ENCODE measurements at regions not wholly inside any gene's neighbourhood (a gene's known extent, or its start where the extent isn't known, plus 50 kb on each side); places are given as distances from the start of the nearest gene placed in this dataset.

DNA sequence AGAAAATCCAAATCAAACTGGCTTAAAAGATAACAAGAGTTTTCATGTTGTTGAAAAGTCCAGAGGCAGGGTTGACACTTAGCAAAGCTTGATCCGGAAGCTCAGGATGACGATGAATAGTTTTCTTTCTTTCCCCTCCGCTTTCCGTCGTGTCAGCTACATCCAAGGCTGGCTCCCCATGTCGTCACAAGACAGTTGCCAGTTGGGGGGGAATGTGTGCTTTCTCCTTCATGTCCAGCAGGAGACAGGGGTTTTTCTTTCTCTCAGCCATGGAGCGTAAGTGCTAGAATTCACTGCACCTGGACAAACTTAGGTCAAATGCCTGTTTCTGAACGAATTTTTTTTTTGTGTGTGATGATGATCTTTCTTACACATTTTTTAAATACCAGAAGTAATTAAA is 273.8 kb upstream of the RGMA start:
- dilution Hi-C loops (cut with HindIII; ENCODE audit: low sequenced_read_pairs, unreplicated experiment): no loop called here
- in situ Hi-C loops (cut with MboI; ENCODE audit: low sequenced_read_pairs): no loop called here
- ATAC-seq (ENCODE audit: low read depth): no peak

More for the DNA sequence above, 273.8 kb upstream of the RGMA start:
- Histone ChIP-seq H2AFZ (replicated peaks; ENCODE audit: low read length, poor library complexity) (no peak overlapping the region), H3K4me2 (ENCODE audit: low read depth, low read length) (no peak overlapping the region), H3K4me3 (ENCODE audit: insufficient read depth, low read depth, low read length) (no peak overlapping the region), H3K4me1 (ENCODE audit: control insufficient read depth, insufficient read depth, low read length) (no peaks in the 10 kb centered on the region), H3K14ac (replicated peaks; ENCODE audit: low read depth, low read length) (no peak overlapping the region), H4K5ac (ENCODE audit: low read depth, low read length) (no peak overlapping the region), H3K56ac (ENCODE audit: extremely low read depth, insufficient read depth, low read length) (no peak overlapping the region), H2AK5ac (ENCODE audit: low read depth, low read length) (no peak overlapping the region), H2BK20ac (ENCODE audit: low read depth, low read length) (no peak overlapping the region), H3K27me3 (ENCODE audit: control insufficient read depth, insufficient read depth, low read length) (no peaks in the 10 kb centered on the region), H3K36me3 (ENCODE audit: control insufficient read depth, insufficient read depth, low read length) (no peaks in the 10 kb centered on the region), H4K8ac (ENCODE audit: low read depth in 2 of 2, low read length in 2 of 2) (no peak overlapping the region), H2AK9ac (replicated peaks; ENCODE audit: low read depth, low read length, poor library complexity) (no peak overlapping the region), H2BK5ac (ENCODE audit: low read depth, low read length, poor library complexity, severe bottlenecking) (no peak overlapping the region), H4K20me1 (ENCODE audit: insufficient read depth, low read length) (no peaks in the 10 kb centered on the region), H3K18ac (ENCODE audit: low read depth, low read length) (no peak overlapping the region), H3K9me3 (ENCODE audit: control insufficient read depth, insufficient read depth, low read length) (peaks cover 40% of the 10 kb centered on the region), H3K27ac (ENCODE audit: insufficient read depth, low read length) (no peak overlapping the region), H2BK120ac (ENCODE audit: low read depth, low read length) (no peak overlapping the region), H3K4ac (ENCODE audit: low read depth, low read length) (no peak overlapping the region), H3K79me1 (ENCODE audit: low read depth in 1 of 2, low read length in 2 of 2) (no peaks in the 10 kb centered on the region), H2BK15ac (ENCODE audit: low read depth, low read length) (no peak overlapping the region), H3K9ac (ENCODE audit: low read depth, low read length) (no peak overlapping the region), H3K9me1 (ENCODE audit: insufficient read depth, low read length) (no peaks in the 10 kb centered on the region), H4K91ac (ENCODE audit: insufficient read depth, low read depth, low read length) (no peak overlapping the region), H3K23ac (ENCODE audit: low read depth, low read length) (no peak overlapping the region)
- TF ChIP-seq RFX5 (IDR thresholded peaks at IDR 0.05; ENCODE audit: low read depth, low read length) (no peak), RAD21 (IDR thresholded peaks at IDR 0.05; ENCODE audit: low read length) (no peak), CHD1 (IDR thresholded peaks at IDR 0.05; ENCODE audit: low read depth, low read length) (no peak), POLR2A (IDR thresholded peaks at IDR 0.05; ENCODE audit: low read depth, low read length) (no peak), RCOR1 (IDR thresholded peaks at IDR 0.05; ENCODE audit: insufficient replicate concordance, low read length) (no peak), CEBPB (IDR thresholded peaks at IDR 0.05; ENCODE audit: low read depth, low read length) (no peak), SMC3 (IDR thresholded peaks at IDR 0.05; ENCODE audit: low read depth, low read length) (no peak), FOS (IDR thresholded peaks at IDR 0.05; ENCODE audit: low read depth, low read length) (no peak), MXI1 (IDR thresholded peaks at IDR 0.05; ENCODE audit: borderline replicate concordance, low read depth, low read length) (no peak), BHLHE40 (IDR thresholded peaks at IDR 0.05; ENCODE audit: low read depth, low read length) (no peak), NFE2L2 (IDR thresholded peaks at IDR 0.05; ENCODE audit: low read depth, low read length) (no peak), MAZ (IDR thresholded peaks at IDR 0.05; ENCODE audit: borderline replicate concordance, low read depth, low read length) (no peak), MAFK (IDR thresholded peaks at IDR 0.05; ENCODE audit: low read depth, low read length) (no peak)
- TF ChIP-seq, protein P1, sequence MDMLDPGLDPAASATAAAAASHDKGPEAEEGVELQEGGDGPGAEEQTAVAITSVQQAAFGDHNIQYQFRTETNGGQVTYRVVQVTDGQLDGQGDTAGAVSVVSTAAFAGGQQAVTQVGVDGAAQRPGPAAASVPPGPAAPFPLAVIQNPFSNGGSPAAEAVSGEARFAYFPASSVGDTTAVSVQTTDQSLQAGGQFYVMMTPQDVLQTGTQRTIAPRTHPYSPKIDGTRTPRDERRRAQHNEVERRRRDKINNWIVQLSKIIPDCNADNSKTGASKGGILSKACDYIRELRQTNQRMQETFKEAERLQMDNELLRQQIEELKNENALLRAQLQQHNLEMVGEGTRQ (IDR thresholded peaks at IDR 0.05; ENCODE audit: low read depth, low read length): no peak
- TF ChIP-seq, protein P2, sequence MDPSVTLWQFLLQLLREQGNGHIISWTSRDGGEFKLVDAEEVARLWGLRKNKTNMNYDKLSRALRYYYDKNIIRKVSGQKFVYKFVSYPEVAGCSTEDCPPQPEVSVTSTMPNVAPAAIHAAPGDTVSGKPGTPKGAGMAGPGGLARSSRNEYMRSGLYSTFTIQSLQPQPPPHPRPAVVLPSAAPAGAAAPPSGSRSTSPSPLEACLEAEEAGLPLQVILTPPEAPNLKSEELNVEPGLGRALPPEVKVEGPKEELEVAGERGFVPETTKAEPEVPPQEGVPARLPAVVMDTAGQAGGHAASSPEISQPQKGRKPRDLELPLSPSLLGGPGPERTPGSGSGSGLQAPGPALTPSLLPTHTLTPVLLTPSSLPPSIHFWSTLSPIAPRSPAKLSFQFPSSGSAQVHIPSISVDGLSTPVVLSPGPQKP (IDR thresholded peaks at IDR 0.05; ENCODE audit: borderline replicate concordance, low read depth, low read length): no peak
- TF ChIP-seq, protein P3, sequence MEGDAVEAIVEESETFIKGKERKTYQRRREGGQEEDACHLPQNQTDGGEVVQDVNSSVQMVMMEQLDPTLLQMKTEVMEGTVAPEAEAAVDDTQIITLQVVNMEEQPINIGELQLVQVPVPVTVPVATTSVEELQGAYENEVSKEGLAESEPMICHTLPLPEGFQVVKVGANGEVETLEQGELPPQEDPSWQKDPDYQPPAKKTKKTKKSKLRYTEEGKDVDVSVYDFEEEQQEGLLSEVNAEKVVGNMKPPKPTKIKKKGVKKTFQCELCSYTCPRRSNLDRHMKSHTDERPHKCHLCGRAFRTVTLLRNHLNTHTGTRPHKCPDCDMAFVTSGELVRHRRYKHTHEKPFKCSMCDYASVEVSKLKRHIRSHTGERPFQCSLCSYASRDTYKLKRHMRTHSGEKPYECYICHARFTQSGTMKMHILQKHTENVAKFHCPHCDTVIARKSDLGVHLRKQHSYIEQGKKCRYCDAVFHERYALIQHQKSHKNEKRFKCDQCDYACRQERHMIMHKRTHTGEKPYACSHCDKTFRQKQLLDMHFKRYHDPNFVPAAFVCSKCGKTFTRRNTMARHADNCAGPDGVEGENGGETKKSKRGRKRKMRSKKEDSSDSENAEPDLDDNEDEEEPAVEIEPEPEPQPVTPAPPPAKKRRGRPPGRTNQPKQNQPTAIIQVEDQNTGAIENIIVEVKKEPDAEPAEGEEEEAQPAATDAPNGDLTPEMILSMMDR (conservative IDR thresholded peaks at IDR 0.05; ENCODE audit: low read depth, low read length): no peak
- WGBS, 2 experiments (ENCODE audit: extremely low coverage in 2 of 2, insufficient read length in 1 of 2): no CpG with 5 or more reads among the region's 8 CpGs
- CTCF ChIA-PET: no interaction called here
- no TSS peak for BruUV-seq (replicated peaks)
- intact Hi-C loops (cut with micrococcal nuclease): no loop called here
- POLR2A ChIA-PET (ENCODE audit: unreplicated experiment): no interaction called here
- no peak for DNase-seq
